Heart left ventricle (tissue), 13 donors: ENCODE measurements at regions not wholly inside any gene's neighbourhood (a gene's known extent, or its start where the extent isn't known, plus 50 kb on each side); places are given as distances from the start of the nearest gene placed in this dataset.

Experiments
- CTCF ChIP-seq, 12 donors: fragments of 200-600 bp; sonication (generic) in 4 of 12; IDR thresholded peaks; one replicate each; pipeline versions ENCODE4 v1.5.0 to v1.8.0; 2018 to 2022; ENCODE audit warnings: antibody characterized with exemption in 12 of 12, mild to moderate bottlenecking in 5 of 12
- POLR2A ChIP-seq, 2 donors: fragments of 450-650 bp; IDR thresholded peaks; one replicate each; pipeline ENCODE4 v1.6.1; 2017; ENCODE audit warnings: antibody characterized with exemption in 2 of 2, mild to moderate bottlenecking in 2 of 2, moderate library complexity in 2 of 2
- donor health status: ischemic (EF 13 %, LVEDD 7.1; RV severe dilation, severe dysfunction).
- donor health status: DM: no; HTN: yes; CAD: no.
- donor health status: DM: no; HTN: no; CAD: no.
- donor health status: ischemic (EF 25% LVEDD 6.9; RV normal size, moderate dysfunction).
- donor health status: ischemic (EF 25% LVEDD 5.7; RV mildly dilated, moderate dysfunction).
- donor health status: ischemic (EF 35%, LVEDD 5.7; RV mildly dilated, moderate dysfunction).
- donor health status: nonischemic (EF 11% LVEDD 7.7; RV severe dilation, severe dysfunction).
- donor health status: DM: yes; HTN: yes; CAD: no.
- donor health status: PGD.
- donor health status: ischemic (EF 29% LVEDD 5.4; RV normal size, mild dysfunction).
- donor health status: nonischemic (EF 23%, LVEDD 6.1; RV moderate dilation, normal function).

GRCh38 chr3:162041622-162042021, 545.0 kb downstream of the OTOL1 start:
- TF ChIP-seq CTCF (IDR thresholded peaks at IDR 0.05): no peak
- TF ChIP-seq POLR2A (IDR thresholded peaks at IDR 0.05): no peak
